ENCODE measurements at regions not wholly inside any gene's neighbourhood (a gene's known extent, or its start where the extent isn't known, plus 50 kb on each side); places are given as distances from the start of the nearest gene placed in this dataset.

GRCh38 chr11:134762248-134763029 is 350.4 kb upstream of the B3GAT1 start:
- Histone ChIP-seq H3K36me3 (ENCODE audit: control insufficient read depth in 1 of 2, insufficient read depth in 2 of 2, low read length in 2 of 2) (no peaks in the 10 kb centered on the region), H3K9me3 (ENCODE audit: control insufficient read depth in 1 of 2, insufficient read depth in 1 of 2, low read depth in 1 of 2, low read length in 2 of 2) (no peaks in the 10 kb centered on the region), H3K4me2 (ENCODE audit: low read length) (no peak overlapping the region), H3K4me3 (replicated peaks in 1 of 2; ENCODE audit: low read depth in 1 of 2, low read length in 2 of 2) (no peak overlapping the region), H3K27ac (ENCODE audit: low read depth, low read length) (no peak overlapping the region), H2AFZ (ENCODE audit: low read depth, low read length, poor library complexity, severe bottlenecking) (no peak overlapping the region), H3K27me3 (ENCODE audit: insufficient read depth, low read length) (peaks cover 11% of the 10 kb centered on the region), H3K79me2 (ENCODE audit: insufficient read depth, low read length) (no peaks in the 10 kb centered on the region), H3K9ac (ENCODE audit: low read length) (no peak overlapping the region), H3K4me1 (ENCODE audit: control insufficient read depth in 1 of 2, insufficient read depth in 2 of 2, low read length in 2 of 2) (no peaks in the 10 kb centered on the region), H3K9me2 (ENCODE audit: insufficient read depth) (no peaks in the 10 kb centered on the region), H4K20me1 (ENCODE audit: insufficient read depth) (no peaks in the 10 kb centered on the region)
- ATAC-seq (no peak), DNase-seq (ENCODE audit: low read depth, low spot score) (no peak)
- intact Hi-C loops (cut with micrococcal nuclease): no loop called here
- RAD21 ChIA-PET (ENCODE audit: low non-redundant PET in 1 of 2, low total read pairs in 2 of 2, uncharacterized antibody in 2 of 2, unreplicated experiment in 2 of 2): no interaction called here
- BruUV-seq (replicated peaks): no TSS peak
- CTCF ChIA-PET: no interaction called here
- POLR2A ChIA-PET: no interaction called here
- no peak for TF ChIP-seq ELF1 (IDR thresholded peaks at IDR 0.05; ENCODE audit: borderline replicate concordance, low read depth)
- no peak for TF ChIP-seq POLR2A (IDR thresholded peaks at IDR 0.05; ENCODE audit: borderline replicate concordance, extremely low read depth, insufficient read depth, insufficient read length)

GRCh38 chr11:134761926-134762247 is 349.8 kb upstream of the B3GAT1 start:
- Histone ChIP-seq H3K4me1 (ENCODE audit: control insufficient read depth in 1 of 2, insufficient read depth in 2 of 2, low read length in 2 of 2) (no peaks in the 10 kb centered on the region), H3K4me2 (ENCODE audit: low read length) (no peak overlapping the region), H3K9me2 (ENCODE audit: insufficient read depth) (no peaks in the 10 kb centered on the region), H3K27ac (ENCODE audit: low read depth, low read length) (no peak overlapping the region), H3K79me2 (ENCODE audit: insufficient read depth, low read length) (no peaks in the 10 kb centered on the region), H2AFZ (ENCODE audit: low read depth, low read length, poor library complexity, severe bottlenecking) (no peak overlapping the region), H4K20me1 (ENCODE audit: insufficient read depth) (no peaks in the 10 kb centered on the region), H3K36me3 (ENCODE audit: control insufficient read depth in 1 of 2, insufficient read depth in 2 of 2, low read length in 2 of 2) (no peaks in the 10 kb centered on the region), H3K9me3 (ENCODE audit: control insufficient read depth in 1 of 2, insufficient read depth in 1 of 2, low read depth in 1 of 2, low read length in 2 of 2) (no peaks in the 10 kb centered on the region), H3K27me3 (ENCODE audit: insufficient read depth, low read length) (peaks cover 11% of the 10 kb centered on the region), H3K4me3 (replicated peaks in 1 of 2; ENCODE audit: low read depth in 1 of 2, low read length in 2 of 2) (no peak overlapping the region), H3K9ac (ENCODE audit: low read length) (no peak overlapping the region)
- ATAC-seq (no peak), DNase-seq (ENCODE audit: low read depth, low spot score) (no peak)
- ChIA-PET RAD21 (ENCODE audit: low non-redundant PET in 1 of 2, low total read pairs in 2 of 2, uncharacterized antibody in 2 of 2, unreplicated experiment in 2 of 2) (no interaction called here), POLR2A (no interaction called here), CTCF (no interaction called here)
- intact Hi-C loops (cut with micrococcal nuclease): no loop called here
- BruUV-seq (replicated peaks): no TSS peak
- TF ChIP-seq MAX (IDR thresholded peaks at IDR 0.05): no peak
- TF ChIP-seq EZH2phosphoT487 (IDR thresholded peaks at IDR 0.05; ENCODE audit: borderline replicate concordance): no peak
- TF ChIP-seq TCF7L2 (IDR thresholded peaks at IDR 0.05; ENCODE audit: borderline replicate concordance, extremely low read depth, insufficient read depth, insufficient read length): no peak
- no peak for TF ChIP-seq CTCF (IDR thresholded peaks at IDR 0.05 in 2 of 3, conservative IDR thresholded peaks at IDR 0.05 in 1 of 3; ENCODE audit: borderline replicate concordance in 1 of 3, insufficient read depth in 1 of 3, low read depth in 2 of 3, low read length in 2 of 3)
- TF ChIP-seq EGR1 (IDR thresholded peaks at IDR 0.05; ENCODE audit: low read depth): no peak
- TF ChIP-seq ZNF274 (IDR thresholded peaks at IDR 0.05; ENCODE audit: low read depth, low read length): no peak
- TF ChIP-seq SRF (IDR thresholded peaks at IDR 0.05; ENCODE audit: low read depth): no peak
- no peak for TF ChIP-seq REST (IDR thresholded peaks at IDR 0.05; ENCODE audit: low read depth)
- TF ChIP-seq SP1 (IDR thresholded peaks at IDR 0.05; ENCODE audit: low read depth): no peak
- TF ChIP-seq ZFX (IDR thresholded peaks at IDR 0.05): no peak
- no peak for TF ChIP-seq FOSL1 (IDR thresholded peaks at IDR 0.05; ENCODE audit: low read depth)
- TF ChIP-seq CBX3 (IDR thresholded peaks at IDR 0.05; ENCODE audit: low read depth): no peak
- TF ChIP-seq RAD21 (IDR thresholded peaks at IDR 0.05; ENCODE audit: low read depth): no peak
- no peak for TF ChIP-seq YY1 (IDR thresholded peaks at IDR 0.05; ENCODE audit: extremely low read depth, insufficient replicate concordance, low read depth, low read length)

Measured in HCT116 (cell line).